Esophagus (tissue), 2 donors: ENCODE measurements at regions not wholly inside any gene's neighbourhood (a gene's known extent, or its start where the extent isn't known, plus 50 kb on each side); places are given as distances from the start of the nearest gene placed in this dataset.

ENCODE experiments used
- H3K27ac ChIP-seq, 2 donors: one replicate each; pipeline ENCODE4 v1.5.1; 2013; ENCODE audit warnings: low read depth in 2 of 2, mild to moderate bottlenecking in 2 of 2, inconsistent platforms in 1 of 2, low read length in 1 of 2, moderate library complexity in 1 of 2
- H3K27me3 ChIP-seq, 2 donors: one replicate each; pipeline ENCODE4 v1.6.1; 2013; ENCODE audit warnings: low read length in 2 of 2, control low read depth in 1 of 2, mild to moderate bottlenecking in 1 of 2; ENCODE audit not compliant: insufficient read depth in 2 of 2, control insufficient read depth in 1 of 2
- H3K36me3 ChIP-seq, 2 donors: one replicate each; pipeline ENCODE4 v1.6.1; 2013; ENCODE audit warnings: low read length in 1 of 2; ENCODE audit not compliant: control insufficient read depth in 2 of 2, insufficient read depth in 2 of 2
- H3K4me1 ChIP-seq, 2 donors: one replicate each; pipeline ENCODE4 v1.6.1; 2013; ENCODE audit warnings: low read length in 1 of 2; ENCODE audit not compliant: control insufficient read depth in 2 of 2, insufficient read depth in 2 of 2
- H3K4me3 ChIP-seq, 2 donors: one replicate each; pipeline ENCODE4 v1.5.1; 2013; ENCODE audit warnings: low read length in 2 of 2, mild to moderate bottlenecking in 2 of 2, low read depth in 1 of 2, moderate library complexity in 1 of 2
- H3K9me3 ChIP-seq, 2 donors: one replicate each; pipeline ENCODE4 v1.6.1; 2013; ENCODE audit warnings: mild to moderate bottlenecking in 2 of 2, low read depth in 1 of 2, low read length in 1 of 2, moderate library complexity in 1 of 2; ENCODE audit not compliant: control insufficient read depth in 2 of 2, insufficient read depth in 1 of 2
- WGBS, 2 donors: extraction: QIAGEN DNeasy Blood & Tissue Kit; methylation state at CpG; one replicate each; pipeline ENCODE4 v1.1.7; 2013; 5-methylcytosine and 5-hydroxymethylcytosine counted together
- donor health status: healthy with polysubstance abuse.
- donor health status: Bipolar disorder and iron deficiency.

DNA sequence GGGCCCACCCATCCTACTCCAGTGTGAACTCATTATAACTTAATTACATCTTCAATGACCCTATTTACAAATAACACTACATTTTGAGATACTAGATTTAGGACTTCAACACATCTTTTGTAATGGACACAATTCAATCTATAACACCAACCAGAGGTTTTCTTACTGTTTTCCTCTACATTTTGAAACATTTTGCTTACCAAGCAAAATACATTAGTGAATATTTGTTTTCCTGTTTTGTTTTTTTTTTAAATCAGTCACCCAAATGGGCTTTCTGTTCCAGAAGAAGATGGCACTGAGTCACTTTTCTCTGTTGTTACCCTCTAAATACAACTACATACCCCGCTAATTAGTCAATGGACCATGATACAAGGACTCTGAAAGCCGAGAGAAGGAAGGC is 69.2 kb upstream of the PRNP start:
- no peaks in the 10 kb centered on the region for H3K36me3 ChIP-seq

DNA sequence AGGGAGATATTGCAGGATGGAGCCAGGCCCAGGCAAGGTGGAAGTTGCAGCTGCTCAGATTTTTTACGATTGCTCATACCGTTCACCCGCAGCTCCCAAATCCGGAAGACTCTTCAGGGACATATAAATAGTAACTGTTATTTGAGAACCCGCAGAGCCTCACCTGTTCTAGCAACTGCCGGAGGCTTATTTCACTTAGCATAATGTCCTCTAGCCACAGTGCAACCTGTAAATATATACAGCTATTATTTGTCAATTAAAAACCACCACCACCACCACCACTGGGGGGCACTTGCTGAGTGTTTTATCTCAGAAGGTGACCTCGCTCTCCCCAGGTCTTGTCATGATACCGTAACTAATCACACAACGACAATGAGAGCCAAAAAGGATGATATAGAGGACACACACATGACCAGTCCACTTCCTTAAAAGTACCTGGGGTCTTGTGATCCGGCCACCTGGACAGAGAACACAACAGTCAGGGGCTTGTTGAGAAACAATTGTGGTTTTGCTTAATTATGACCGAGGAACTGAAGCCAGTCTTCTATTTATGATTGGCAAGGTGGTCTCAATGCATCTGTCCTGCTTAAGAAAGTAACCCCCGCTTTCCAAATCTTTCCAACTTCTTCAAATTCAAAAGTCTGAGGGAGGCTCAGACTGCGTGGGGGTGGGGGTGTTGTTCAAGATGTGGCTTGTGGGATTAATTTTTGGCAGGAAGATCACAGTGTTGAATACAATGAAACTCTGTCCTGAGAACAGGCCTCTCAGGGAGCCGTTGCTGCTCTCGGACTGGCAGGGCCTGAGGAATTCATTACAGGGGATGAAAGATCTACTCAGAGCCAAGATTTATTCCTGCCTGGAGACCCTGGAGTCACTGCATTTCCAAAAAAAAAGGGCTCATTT is 72.3 kb upstream of the PRNP start:
- Histone ChIP-seq H3K4me1 (no peaks in the 10 kb centered on the region), H3K9me3 (no peaks in the 10 kb centered on the region), H3K27ac (no peak overlapping the region), H3K27me3 (no peaks in the 10 kb centered on the region), H3K36me3 (no peaks in the 10 kb centered on the region), H3K4me3 (no peak overlapping the region)
- 30 to 33% methylated on average over 15 of the region's 15 CpGs for WGBS, 2 donors

More for the DNA sequence above, 69.2 kb upstream of the PRNP start:
- Histone ChIP-seq H3K27me3 (no peaks in the 10 kb centered on the region), H3K9me3 (no peaks in the 10 kb centered on the region), H3K4me3 (no peak overlapping the region), H3K27ac (no peak overlapping the region), H3K4me1 (no peaks in the 10 kb centered on the region)
- 89% methylated on average over 2 of the region's 2 CpGs for WGBS, 2 donors

DNA sequence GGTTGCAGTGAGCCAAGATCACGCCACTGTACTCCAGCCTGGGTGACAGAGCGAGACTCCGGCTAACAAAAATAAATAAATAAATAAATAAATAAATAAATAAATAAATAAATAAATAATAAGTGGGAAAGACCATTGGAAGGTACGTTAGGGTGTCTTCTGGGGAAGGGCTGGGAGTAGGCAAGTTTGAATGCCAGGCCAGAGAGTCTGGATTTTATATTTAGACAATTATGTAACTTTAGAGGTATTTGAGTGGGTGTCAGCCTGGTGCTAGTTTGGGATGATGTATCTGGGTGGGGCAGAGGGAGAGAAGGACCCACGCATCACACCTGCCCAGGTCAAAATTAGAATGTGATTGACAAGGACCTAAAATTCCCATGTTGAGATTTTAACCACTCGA is 73.1 kb upstream of the PRNP start:
- 71 to 81% methylated on average over 6 of the region's 6 CpGs for WGBS, 2 donors
- H3K27ac ChIP-seq: no peak overlapping the region
- no peak overlapping the region for H3K4me3 ChIP-seq
- H3K4me1 ChIP-seq: no peaks in the 10 kb centered on the region
- H3K27me3 ChIP-seq: no peaks in the 10 kb centered on the region
- H3K36me3 ChIP-seq: no peaks in the 10 kb centered on the region
- H3K9me3 ChIP-seq: no peaks in the 10 kb centered on the region

DNA sequence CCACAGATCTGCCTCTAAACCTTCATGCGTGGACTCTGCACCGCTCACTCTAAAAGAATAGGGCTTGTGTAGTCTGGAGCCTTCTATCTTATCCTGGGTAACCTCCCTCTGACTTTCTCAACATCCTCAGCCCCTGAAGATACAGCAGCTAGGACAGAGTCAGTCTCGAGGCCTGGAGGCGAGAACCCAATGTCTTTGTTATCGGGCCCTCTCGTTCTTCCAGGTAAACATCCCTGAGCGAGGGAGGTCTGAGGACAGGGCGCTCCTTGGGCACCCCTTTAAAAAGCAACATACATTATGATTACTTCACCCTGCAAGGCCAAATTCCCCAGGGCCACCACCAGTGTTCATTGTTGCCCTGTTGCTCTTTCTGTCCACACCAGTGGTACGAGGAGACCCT is 75.4 kb upstream of the PRNP start:
- Histone ChIP-seq H3K9me3 (no peaks in the 10 kb centered on the region), H3K36me3 (no peaks in the 10 kb centered on the region), H3K4me1 (no peaks in the 10 kb centered on the region), H3K4me3 (no peak overlapping the region), H3K27me3 (no peaks in the 10 kb centered on the region), H3K27ac (no peak overlapping the region)
- WGBS, 2 donors: 91 to 93% methylated on average over 9 of the region's 9 CpGs

DNA sequence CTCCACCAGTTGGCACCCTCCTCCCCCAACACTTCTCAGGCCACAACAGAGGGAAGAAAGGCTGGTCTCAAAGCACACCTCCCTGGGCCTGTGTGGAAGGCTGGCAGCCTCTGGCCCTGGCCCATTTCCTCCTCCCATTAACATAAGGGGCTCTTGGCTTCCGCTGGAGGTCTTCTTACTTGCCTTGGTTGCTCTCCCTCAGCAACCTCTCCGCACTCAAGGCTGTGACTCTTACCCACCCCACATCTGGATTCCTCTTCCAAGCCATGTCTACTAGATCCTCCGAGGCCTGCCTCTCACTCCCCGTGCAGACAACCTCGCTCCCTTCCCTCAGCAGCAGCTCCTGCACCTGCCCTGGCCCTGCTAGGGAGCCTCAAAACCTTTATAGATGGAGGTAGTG is 76.7 kb upstream of the PRNP start:
- H3K36me3 ChIP-seq: no peaks in the 10 kb centered on the region
- no peaks in the 10 kb centered on the region for H3K9me3 ChIP-seq
- H3K27me3 ChIP-seq: no peaks in the 10 kb centered on the region
- no peak overlapping the region for H3K27ac ChIP-seq
- 91 to 92% methylated on average over 5 of the region's 5 CpGs for WGBS, 2 donors
- H3K4me1 ChIP-seq: no peaks in the 10 kb centered on the region
- H3K4me3 ChIP-seq: no peak overlapping the region

DNA sequence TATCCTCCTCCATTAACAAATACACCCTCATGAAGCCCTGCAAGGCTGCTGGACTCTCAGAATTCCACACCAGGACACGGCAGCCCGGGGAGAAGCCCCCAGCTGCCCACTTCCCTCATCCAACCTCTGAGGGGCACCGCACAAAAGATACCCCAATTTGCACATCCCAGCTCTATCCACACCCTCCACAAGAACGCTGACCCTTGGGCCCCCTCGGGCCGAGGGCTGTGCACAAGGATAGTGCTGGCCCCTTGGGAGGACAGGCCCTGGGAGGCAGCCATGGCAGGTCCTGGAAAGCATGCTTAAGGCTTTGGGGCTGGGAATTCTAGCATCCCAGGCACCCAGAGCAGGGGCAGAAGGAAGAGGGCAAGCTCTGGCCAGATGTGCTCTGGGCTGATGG is 77.4 kb upstream of the PRNP start:
- no peak overlapping the region for H3K27ac ChIP-seq
- no peaks in the 10 kb centered on the region for H3K36me3 ChIP-seq
- 89 to 92% methylated on average over 6 of the region's 6 CpGs for WGBS, 2 donors
- no peaks in the 10 kb centered on the region for H3K9me3 ChIP-seq
- H3K27me3 ChIP-seq: no peaks in the 10 kb centered on the region
- H3K4me1 ChIP-seq: no peaks in the 10 kb centered on the region
- H3K4me3 ChIP-seq: no peak overlapping the region

DNA sequence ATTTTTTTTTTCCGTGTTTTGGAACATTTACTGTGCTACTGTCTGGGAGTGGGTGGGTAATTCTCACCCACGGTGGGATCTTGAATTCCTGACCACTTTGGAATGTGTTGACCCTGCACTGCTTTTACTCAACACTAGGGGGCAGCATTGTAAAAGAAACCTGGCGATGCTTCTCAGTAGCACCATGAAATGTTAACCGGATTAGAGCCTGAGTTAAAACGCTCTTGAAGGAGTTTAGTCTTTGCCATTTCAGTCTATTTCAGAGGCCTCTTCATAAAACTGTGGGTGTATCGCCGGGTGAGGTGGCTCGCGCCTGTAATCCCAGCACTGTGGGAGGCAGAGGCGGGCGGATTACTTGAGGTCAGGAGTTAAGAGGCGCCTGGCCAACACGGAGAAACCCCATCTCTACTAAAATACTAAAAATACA is 79.0 kb upstream of the PRNP start:
- Histone ChIP-seq H3K4me1 (no peaks in the 10 kb centered on the region), H3K9me3 (no peaks in the 10 kb centered on the region), H3K27ac (no peak overlapping the region), H3K27me3 (no peaks in the 10 kb centered on the region), H3K4me3 (no peak overlapping the region), H3K36me3 (no peaks in the 10 kb centered on the region)
- WGBS, 2 donors: 26 to 32% methylated on average over 13 of the region's 13 CpGs

DNA sequence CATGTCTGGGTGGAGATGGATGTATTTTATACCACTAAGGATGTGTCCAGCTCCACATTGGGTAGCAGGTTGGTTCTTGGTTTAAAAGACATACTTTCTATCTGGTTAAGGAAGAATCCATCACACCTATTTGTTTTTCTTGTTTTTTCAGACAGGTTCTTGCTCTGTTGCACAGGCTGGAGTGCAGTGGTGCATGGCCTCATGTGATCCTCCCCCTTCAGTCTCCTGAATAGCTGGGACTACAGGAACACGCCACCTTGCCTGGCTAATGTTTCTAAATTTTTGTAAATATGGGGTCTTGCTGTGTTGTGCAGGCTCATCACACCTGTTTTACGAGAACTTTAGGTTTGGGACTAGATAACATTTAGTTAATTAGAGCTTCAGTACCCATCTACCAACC is 80.2 kb upstream of the PRNP start:
- Histone ChIP-seq H3K9me3 (no peaks in the 10 kb centered on the region), H3K27ac (no peak overlapping the region), H3K4me1 (peaks cover 0 to 4% of the 10 kb centered on the region in 2 donors), H3K27me3 (no peaks in the 10 kb centered on the region), H3K4me3 (no peak overlapping the region), H3K36me3 (no peaks in the 10 kb centered on the region)
- 80 to 91% methylated on average over 2 of the region's 2 CpGs for WGBS, 2 donors

DNA sequence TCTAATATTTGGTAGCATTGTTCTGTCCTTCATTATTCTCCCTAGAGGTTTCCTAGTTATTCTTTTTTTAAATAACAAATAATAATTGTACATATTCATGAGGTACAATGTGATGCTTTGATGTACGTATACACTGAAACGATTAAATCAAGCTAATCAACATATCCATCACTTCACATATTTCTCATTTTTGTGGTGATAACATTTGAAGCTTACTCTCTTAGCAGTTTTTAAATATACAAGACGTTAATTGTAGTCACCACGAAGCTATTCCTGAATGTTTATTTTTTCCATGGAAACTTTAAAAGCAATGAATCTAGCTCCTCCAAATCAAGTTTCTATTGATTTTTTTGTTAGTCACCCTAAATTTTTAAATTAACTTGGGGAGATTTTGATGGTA is 81.1 kb upstream of the PRNP start:
- Histone ChIP-seq H3K4me3 (no peak overlapping the region), H3K4me1 (peaks cover 0 to 4% of the 10 kb centered on the region in 2 donors), H3K9me3 (no peaks in the 10 kb centered on the region), H3K36me3 (no peaks in the 10 kb centered on the region), H3K27me3 (no peaks in the 10 kb centered on the region), H3K27ac (no peak overlapping the region)
- WGBS, 2 donors: 57 to 73% methylated on average over 4 of the region's 4 CpGs

DNA sequence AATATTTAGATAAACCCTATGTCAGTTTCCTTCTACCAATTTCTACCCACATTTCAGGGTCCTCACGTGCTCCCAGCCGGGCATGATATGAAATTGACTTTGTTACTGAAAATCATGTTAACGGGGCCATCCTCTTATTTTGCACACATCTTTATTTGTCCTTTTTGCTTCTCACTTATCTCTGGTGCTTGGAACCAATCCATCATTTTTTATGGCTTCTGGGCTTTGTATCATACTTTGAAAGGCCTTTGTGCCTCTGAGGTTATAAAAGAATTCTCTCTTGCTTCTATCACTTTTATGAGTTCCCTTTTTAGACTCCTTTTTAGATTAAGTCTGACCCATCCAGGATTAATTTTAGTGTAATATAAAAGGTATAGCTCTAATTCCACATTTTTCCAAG is 81.7 kb upstream of the PRNP start:
- 72 to 83% methylated on average over 3 of the region's 3 CpGs for WGBS, 2 donors
- Histone ChIP-seq H3K27me3 (no peaks in the 10 kb centered on the region), H3K36me3 (no peaks in the 10 kb centered on the region), H3K4me3 (no peak overlapping the region), H3K4me1 (peaks cover 0 to 4% of the 10 kb centered on the region in 2 donors), H3K27ac (no peak overlapping the region), H3K9me3 (no peaks in the 10 kb centered on the region)
